ENCODE measurements at regions not wholly inside any gene's neighbourhood (a gene's known extent, or its start where the extent isn't known, plus 50 kb on each side); places are given as distances from the start of the nearest gene placed in this dataset.
"Not testable (repeated sequence)": the region's sequence is repeated elsewhere in the genome, so short reads cannot be mapped to it uniquely, and the experiment has no call there.

DNA sequence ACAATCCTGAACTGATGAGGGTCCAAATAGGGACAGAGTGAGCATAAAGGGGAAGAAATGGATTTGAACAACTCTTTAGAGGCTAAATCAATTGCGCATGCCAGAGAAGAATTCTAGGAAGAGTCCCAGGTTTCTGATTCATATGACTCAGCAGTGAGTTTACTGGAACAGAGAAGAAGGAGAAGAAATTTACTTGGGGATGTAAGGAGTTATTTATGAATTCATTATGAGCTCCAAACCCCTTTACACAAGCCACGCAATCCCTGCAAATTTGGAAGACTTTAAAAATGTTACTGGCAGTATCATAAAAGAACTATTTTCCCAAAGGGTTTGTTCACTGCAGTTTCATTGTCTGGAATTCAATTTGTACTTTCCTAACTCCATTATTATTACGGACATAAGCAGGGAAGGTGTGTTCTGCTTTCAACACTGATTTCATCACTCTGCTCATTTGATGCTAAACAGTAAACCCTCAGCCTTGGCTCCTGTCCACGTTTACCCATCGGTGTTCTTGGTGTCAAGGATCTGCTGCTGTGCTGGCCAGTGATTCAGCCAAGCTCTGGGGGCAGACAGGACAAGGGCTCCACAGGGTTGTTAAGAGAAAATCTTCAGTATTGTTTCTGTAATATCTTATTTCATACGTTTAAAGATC, 273.7 kb downstream of the HNRNPD start:
- H3K27me3 Mint-ChIP-seq (ENCODE audit: low read depth in 2 of 2): peaks cover 0 to 7% of the 10 kb centered on the region in 2 donors
- no peak for ATAC-seq
- TF ChIP-seq, protein P1, sequence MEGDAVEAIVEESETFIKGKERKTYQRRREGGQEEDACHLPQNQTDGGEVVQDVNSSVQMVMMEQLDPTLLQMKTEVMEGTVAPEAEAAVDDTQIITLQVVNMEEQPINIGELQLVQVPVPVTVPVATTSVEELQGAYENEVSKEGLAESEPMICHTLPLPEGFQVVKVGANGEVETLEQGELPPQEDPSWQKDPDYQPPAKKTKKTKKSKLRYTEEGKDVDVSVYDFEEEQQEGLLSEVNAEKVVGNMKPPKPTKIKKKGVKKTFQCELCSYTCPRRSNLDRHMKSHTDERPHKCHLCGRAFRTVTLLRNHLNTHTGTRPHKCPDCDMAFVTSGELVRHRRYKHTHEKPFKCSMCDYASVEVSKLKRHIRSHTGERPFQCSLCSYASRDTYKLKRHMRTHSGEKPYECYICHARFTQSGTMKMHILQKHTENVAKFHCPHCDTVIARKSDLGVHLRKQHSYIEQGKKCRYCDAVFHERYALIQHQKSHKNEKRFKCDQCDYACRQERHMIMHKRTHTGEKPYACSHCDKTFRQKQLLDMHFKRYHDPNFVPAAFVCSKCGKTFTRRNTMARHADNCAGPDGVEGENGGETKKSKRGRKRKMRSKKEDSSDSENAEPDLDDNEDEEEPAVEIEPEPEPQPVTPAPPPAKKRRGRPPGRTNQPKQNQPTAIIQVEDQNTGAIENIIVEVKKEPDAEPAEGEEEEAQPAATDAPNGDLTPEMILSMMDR (IDR thresholded peaks at IDR 0.05): no peak

DNA sequence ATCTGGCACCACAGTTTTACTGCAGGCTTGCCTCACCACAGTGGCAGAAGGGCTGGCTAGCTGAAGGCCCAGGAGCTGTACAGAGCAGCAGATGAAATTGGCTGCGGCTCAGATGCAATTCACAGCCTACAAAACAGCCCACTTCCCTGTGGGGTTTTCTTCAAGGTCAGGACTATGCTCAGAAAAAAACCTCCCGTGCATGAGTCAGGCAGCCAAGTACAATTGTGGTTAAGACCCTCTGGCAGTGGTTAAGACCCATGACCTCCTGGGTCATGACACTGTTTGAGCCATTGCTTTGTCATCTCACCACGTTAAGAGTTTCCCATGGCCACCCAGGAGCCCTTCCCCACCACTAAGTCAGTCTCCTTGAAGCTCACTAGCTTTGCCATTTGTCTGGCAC, 276.3 kb downstream of the HNRNPD start:
- Histone ChIP-seq H3K27me3 (ENCODE audit: control insufficient read depth, insufficient read depth, low read length) (no peaks in the 10 kb centered on the region), H3K9me3 (ENCODE audit: control insufficient read depth, insufficient read depth, low read length) (no peaks in the 10 kb centered on the region), H3K4me3 (ENCODE audit: low read length) (no peak overlapping the region), H3K36me3 (ENCODE audit: control insufficient read depth, insufficient read depth, low read length) (no peaks in the 10 kb centered on the region), H3K27ac (ENCODE audit: low read length) (no peak overlapping the region), H3K4me1 (ENCODE audit: control insufficient read depth, insufficient read depth, low read length) (no peaks in the 10 kb centered on the region)
- TF ChIP-seq, protein P1 (IDR thresholded peaks at IDR 0.05): no peak
- Mint-ChIP-seq H3K9me3 (no peaks in the 10 kb centered on the region), H3K4me1 (no peaks in the 10 kb centered on the region), H3K27me3 (ENCODE audit: low read depth in 2 of 2) (peaks cover 0 to 9% of the 10 kb centered on the region in 2 donors), H3K4me3 (no peak overlapping the region), H3K36me3 (no peaks in the 10 kb centered on the region), H3K27ac (no peak overlapping the region)
- intact Hi-C loops (cut with micrococcal nuclease): no loop called here
- WGBS (ENCODE audit: insufficient coverage): 16% methylated on average over 3 of the region's 3 CpGs
- ATAC-seq: peak in 1 of 3 donors; percentile 29
- no peak for DNase-seq

More for the DNA sequence above, 273.7 kb downstream of the HNRNPD start:
- Histone ChIP-seq H3K27me3 (ENCODE audit: control insufficient read depth, insufficient read depth, low read length) (no peaks in the 10 kb centered on the region), H3K4me1 (ENCODE audit: control insufficient read depth, insufficient read depth, low read length) (no peaks in the 10 kb centered on the region), H3K27ac (ENCODE audit: low read length) (no peak overlapping the region), H3K36me3 (ENCODE audit: control insufficient read depth, insufficient read depth, low read length) (no peaks in the 10 kb centered on the region), H3K9me3 (ENCODE audit: control insufficient read depth, insufficient read depth, low read length) (no peaks in the 10 kb centered on the region), H3K4me3 (ENCODE audit: low read length) (no peak overlapping the region)
- no peak for DNase-seq
- no peaks in the 10 kb centered on the region for H3K36me3 Mint-ChIP-seq
- H3K4me3 Mint-ChIP-seq: no peak overlapping the region
- intact Hi-C loops (cut with micrococcal nuclease): no loop called here
- no peaks in the 10 kb centered on the region for H3K9me3 Mint-ChIP-seq
- H3K4me1 Mint-ChIP-seq: no peaks in the 10 kb centered on the region
- H3K27ac Mint-ChIP-seq: no peak overlapping the region
- 88% methylated on average over 4 of the region's 6 CpGs for WGBS (ENCODE audit: insufficient coverage)

DNA sequence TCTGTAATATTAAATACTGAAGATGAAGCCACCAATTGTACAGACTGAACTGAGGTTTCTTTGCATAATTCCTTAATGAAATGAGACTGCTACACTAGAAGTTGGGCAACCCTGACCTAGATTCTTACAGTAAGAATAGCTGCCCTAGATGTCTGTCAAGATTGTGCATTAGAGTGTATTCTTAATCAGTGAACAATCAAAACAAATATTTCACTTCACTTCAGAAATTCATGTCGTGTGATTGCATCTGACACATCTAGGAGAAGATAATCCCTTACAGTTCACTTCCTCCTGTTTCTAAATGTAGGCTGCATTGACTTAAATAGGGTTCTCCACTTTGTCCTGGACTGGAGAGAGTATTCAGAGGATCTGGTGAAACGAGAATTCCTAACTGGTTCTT, 283.1 kb downstream of the HNRNPD start:
- H3K9me3 Mint-ChIP-seq: no peaks in the 10 kb centered on the region
- intact Hi-C loops (cut with micrococcal nuclease): no loop called here
- H3K27me3 Mint-ChIP-seq (ENCODE audit: low read depth in 2 of 2): peaks cover 0 to 3% of the 10 kb centered on the region in 2 donors
- no peak overlapping the region for H3K27ac Mint-ChIP-seq
- H3K36me3 Mint-ChIP-seq: no peaks in the 10 kb centered on the region
- no peaks in the 10 kb centered on the region for H3K4me1 ChIP-seq (ENCODE audit: control insufficient read depth, insufficient read depth, low read length)
- H3K9me3 ChIP-seq (ENCODE audit: control insufficient read depth, insufficient read depth, low read length): no peaks in the 10 kb centered on the region
- DNase-seq (no peak), ATAC-seq (no peak)
- no peaks in the 10 kb centered on the region for H3K27me3 ChIP-seq (ENCODE audit: control insufficient read depth, insufficient read depth, low read length)
- 69% methylated on average over 1 of the region's 2 CpGs for WGBS (ENCODE audit: insufficient coverage)
- H3K4me1 Mint-ChIP-seq: no peaks in the 10 kb centered on the region
- H3K27ac ChIP-seq (ENCODE audit: low read length): no peak overlapping the region
- TF ChIP-seq, protein P1 (IDR thresholded peaks at IDR 0.05): no peak
- no peak overlapping the region for H3K4me3 ChIP-seq (ENCODE audit: low read length)
- H3K36me3 ChIP-seq (ENCODE audit: control insufficient read depth, insufficient read depth, low read length): no peaks in the 10 kb centered on the region
- H3K4me3 Mint-ChIP-seq: no peak overlapping the region

DNA sequence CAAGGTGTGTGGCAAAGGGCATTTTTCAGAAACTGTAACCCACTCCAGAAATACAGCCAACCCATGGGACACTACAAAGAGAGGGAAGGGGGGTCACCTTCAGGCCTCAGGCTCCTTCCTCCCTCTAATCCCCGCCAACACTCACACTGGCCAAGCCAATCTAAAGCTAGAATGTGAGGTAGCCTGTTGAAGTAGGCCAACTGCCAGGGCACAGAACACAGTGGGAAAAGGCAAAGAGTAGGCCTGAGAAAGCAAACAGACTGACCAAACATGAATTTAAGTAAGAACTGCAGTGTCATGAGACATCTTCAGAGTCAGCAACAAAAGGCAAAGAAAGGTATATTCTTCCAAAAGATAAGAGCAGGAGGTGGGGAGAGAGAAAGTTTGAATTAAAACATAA, 289.0 kb downstream of the HNRNPD start:
- WGBS (ENCODE audit: insufficient coverage): no CpG with 5 or more reads among the region's 1 CpG
- no peak for DNase-seq
- Histone ChIP-seq H3K9me3 (ENCODE audit: control insufficient read depth, insufficient read depth, low read length) (no peaks in the 10 kb centered on the region), H3K4me1 (ENCODE audit: control insufficient read depth, insufficient read depth, low read length) (no peaks in the 10 kb centered on the region), H3K27ac (ENCODE audit: low read length) (no peak overlapping the region), H3K4me3 (ENCODE audit: low read length) (no peak overlapping the region), H3K27me3 (ENCODE audit: control insufficient read depth, insufficient read depth, low read length) (no peaks in the 10 kb centered on the region), H3K36me3 (ENCODE audit: control insufficient read depth, insufficient read depth, low read length) (no peaks in the 10 kb centered on the region)
- Mint-ChIP-seq H3K4me3 (no peak overlapping the region), H3K27me3 (ENCODE audit: low read depth in 2 of 2) (peaks cover 0 to 2% of the 10 kb centered on the region in 2 donors), H3K4me1 (no peaks in the 10 kb centered on the region), H3K27ac (no peak overlapping the region), H3K36me3 (no peaks in the 10 kb centered on the region), H3K9me3 (no peaks in the 10 kb centered on the region)
- TF ChIP-seq, protein P1 (IDR thresholded peaks at IDR 0.05): no peak
- no peak for ATAC-seq
- intact Hi-C loops (cut with micrococcal nuclease): no loop called here

DNA sequence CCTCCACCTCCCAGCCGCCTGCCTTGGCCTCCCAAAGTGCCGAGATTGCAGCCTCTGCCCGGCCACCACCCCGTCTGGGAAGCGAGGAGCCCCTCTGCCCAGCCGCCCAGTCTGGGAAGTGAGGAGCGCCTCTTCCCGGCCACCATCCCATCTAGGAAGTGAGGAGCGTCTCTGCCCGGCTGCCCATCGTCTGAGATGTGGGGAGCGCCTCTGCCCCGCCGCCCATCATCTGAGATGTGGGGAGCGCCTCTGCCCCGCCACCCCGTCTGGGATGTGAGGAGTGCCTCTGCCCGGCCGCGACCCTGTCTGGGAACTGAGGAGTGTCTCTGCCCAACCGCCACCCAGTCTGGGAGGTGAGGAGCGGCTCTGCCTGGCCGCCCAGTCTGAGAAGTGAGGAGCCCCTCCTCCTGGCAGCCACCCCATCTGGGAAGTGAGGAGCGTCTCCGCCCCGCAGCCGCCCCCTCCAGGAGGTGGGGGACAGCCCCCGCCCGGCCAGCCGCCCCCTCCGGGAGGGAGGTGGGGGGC, 296.3 kb downstream of the HNRNPD start:
- ATAC-seq; H3K36me3 Mint-ChIP-seq; H3K4me3 Mint-ChIP-seq; H3K27ac ChIP-seq (ENCODE audit: low read length); intact Hi-C loops (cut with micrococcal nuclease); H3K4me1 Mint-ChIP-seq; H3K4me1 ChIP-seq (ENCODE audit: control insufficient read depth, insufficient read depth, low read length); H3K4me3 ChIP-seq (ENCODE audit: low read length); H3K9me3 Mint-ChIP-seq; H3K27me3 Mint-ChIP-seq (ENCODE audit: low read depth in 2 of 2); DNase-seq; H3K27ac Mint-ChIP-seq; H3K27me3 ChIP-seq (ENCODE audit: control insufficient read depth, insufficient read depth, low read length); H3K36me3 ChIP-seq (ENCODE audit: control insufficient read depth, insufficient read depth, low read length); H3K9me3 ChIP-seq (ENCODE audit: control insufficient read depth, insufficient read depth, low read length): not testable (repeated sequence)
- WGBS (ENCODE audit: insufficient coverage): 95% methylated on average over 30 of the region's 31 CpGs

Data from natural killer cell (primary cell).